ENCODE measurements at regions not wholly inside any gene's neighbourhood (a gene's known extent, or its start where the extent isn't known, plus 50 kb on each side); places are given as distances from the start of the nearest gene placed in this dataset.
"Not testable (repeated sequence)": the region's sequence is repeated elsewhere in the genome, so short reads cannot be mapped to it uniquely, and the experiment has no call there.

DNA sequence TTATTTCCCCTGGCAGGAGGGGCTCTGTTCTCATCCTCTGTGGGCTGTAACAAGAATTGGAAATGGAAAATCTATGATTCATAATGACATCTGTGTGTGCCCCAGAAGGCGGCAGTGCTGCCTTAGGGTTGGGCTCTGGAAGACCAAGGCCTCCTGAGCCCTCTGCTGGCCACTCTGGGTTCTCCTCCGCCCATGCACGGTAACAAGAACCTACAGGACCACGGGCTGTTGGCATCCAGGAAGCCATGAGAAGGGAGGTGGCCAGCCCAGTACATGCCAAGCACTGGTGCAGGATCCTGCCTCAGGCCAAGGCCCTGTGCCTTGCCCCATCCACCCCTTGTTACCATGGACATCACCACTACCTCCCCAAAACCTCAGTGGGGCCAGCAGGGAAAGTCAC, 454.2 kb downstream of the TP53TG3F start:
- ATAC-seq; intact Hi-C loops (cut with DNase I, micrococcal nuclease); DNase-seq: not testable (repeated sequence)

- DNase-seq; intact Hi-C loops (cut with DNase I, micrococcal nuclease); ATAC-seq: not testable (repeated sequence)
Observed at GRCh38 chr16:33920761-33921545, 461.5 kb downstream of the TP53TG3F start.

DNA sequence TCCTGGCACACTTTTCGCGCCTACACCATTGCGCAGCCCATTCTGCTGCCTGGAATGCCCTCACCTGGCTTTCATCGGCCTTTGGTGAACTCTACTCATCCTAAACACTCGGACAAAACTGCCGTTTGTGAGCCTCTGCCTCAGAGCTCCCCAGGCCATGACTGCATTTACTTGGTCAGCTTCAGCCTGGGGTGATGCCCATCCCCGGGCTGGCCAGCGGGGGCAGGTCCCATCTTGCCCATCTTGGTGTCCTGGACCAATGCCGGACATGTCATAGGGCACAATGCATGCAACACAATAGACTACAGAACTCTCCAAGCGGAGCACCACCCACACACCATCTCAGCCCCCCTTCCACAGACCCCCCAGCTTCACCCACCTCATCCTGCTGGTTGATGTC, 463.5 kb downstream of the TP53TG3F start:
- intact Hi-C loops (cut with DNase I, micrococcal nuclease); DNase-seq; ATAC-seq: not testable (repeated sequence)

DNA sequence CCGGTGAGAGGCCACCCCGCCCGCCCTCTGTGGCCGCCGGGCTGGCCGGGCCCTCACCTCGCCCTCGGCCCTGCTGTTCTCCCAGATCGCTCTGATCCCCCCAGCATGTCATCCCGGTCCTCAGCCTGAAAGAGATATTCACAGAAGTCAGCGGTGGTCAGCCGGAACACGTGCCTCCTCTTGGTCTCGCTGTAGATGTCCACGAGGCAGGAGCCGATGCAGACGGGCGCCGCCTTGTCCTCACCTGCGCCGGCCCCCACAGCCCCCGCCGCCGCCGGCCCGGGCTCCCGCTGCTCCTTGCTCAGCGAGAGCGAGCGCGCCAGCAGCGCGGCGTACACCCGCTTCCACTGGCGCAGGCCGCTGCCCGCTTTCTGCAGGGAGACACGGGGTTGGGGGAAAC, 468.6 kb downstream of the TP53TG3F start:
- intact Hi-C loops (cut with DNase I, micrococcal nuclease); DNase-seq; ATAC-seq: not testable (repeated sequence)

- DNase-seq; ATAC-seq; intact Hi-C loops (cut with DNase I, micrococcal nuclease): not testable (repeated sequence)
Observed at GRCh38 chr16:33932191-33932590, 472.8 kb downstream of the TP53TG3F start.

DNA sequence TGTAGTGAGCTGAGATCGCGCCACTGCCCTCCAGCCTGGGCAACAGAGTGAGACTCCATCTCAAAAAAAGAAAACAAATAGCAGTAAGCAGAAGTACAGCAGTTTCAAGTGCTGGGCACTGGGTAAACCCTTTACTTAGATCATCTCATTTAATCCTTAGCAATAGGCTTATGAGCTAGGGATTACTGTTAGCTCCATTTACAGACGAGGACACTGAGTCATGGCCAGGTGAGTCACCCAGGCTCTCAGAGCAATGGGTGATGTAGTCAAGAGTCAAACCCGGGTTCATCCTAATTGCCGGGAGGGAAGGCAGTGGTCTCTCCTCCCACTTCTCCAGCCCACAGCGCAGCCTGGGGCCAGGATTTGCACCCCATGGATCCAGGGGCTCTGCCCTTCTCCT, 473.6 kb downstream of the TP53TG3F start:
- DNase-seq; intact Hi-C loops (cut with DNase I, micrococcal nuclease); ATAC-seq: not testable (repeated sequence)

GRCh38 chr16:33935766-33936165, 476.4 kb downstream of the TP53TG3F start:
- intact Hi-C loops (cut with DNase I, micrococcal nuclease); DNase-seq; ATAC-seq: not testable (repeated sequence)

DNA sequence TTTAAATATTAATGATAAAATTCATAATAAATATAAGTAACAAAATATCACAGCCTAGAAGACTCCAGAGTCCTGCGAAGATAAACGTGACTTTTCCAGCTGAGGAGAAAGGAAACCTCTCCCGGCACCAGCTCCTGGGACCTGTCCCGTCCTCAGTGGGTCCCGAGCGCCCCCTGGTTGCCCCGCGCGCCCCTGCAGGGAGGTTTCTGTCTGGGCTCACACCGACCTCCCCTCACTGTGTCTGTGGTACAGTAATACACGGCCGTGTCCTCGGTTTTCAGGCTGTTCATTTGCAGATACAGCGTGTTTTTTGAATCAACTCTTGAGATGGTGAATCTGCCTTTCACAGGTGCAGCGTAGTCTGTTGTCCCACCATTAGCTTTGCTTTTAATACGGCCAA, 478.7 kb downstream of the TP53TG3F start:
- intact Hi-C loops (cut with DNase I, micrococcal nuclease); ATAC-seq; DNase-seq: not testable (repeated sequence)

DNA sequence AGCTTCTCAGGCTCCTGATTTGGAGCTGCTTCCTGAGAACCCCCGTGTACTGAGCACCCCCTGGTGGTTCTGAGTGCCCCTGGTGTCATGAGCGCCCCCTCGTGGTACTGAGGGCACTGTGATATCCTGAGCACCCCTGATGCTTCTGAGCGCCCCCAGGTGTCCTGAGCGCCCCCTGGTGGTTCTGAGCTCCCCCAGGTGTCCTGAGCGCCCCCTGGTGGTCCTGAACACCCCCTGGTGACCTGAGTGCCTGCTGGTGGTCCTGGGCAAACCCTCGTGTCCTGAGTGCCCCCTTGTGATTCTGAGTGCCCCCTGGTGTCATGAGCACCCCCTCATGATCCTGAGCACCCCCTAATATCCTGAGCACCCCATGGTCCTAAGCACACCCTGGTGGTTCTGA, 502.1 kb downstream of the TP53TG3F start:
- intact Hi-C loops (cut with DNase I, micrococcal nuclease); DNase-seq; ATAC-seq: not testable (repeated sequence)

- ATAC-seq; DNase-seq; intact Hi-C loops (cut with DNase I, micrococcal nuclease): not testable (repeated sequence)
Observed at GRCh38 chr16:33965534-33965933, 506.1 kb downstream of the TP53TG3F start.

GRCh38 chr16:33966855-33967254, 507.4 kb downstream of the TP53TG3F start:
- DNase-seq; ATAC-seq; intact Hi-C loops (cut with DNase I, micrococcal nuclease): not testable (repeated sequence)

GRCh38 chr16:33974557-33974956, 515.1 kb downstream of the TP53TG3F start:
- ATAC-seq; intact Hi-C loops (cut with DNase I, micrococcal nuclease); DNase-seq: not testable (repeated sequence)

GRCh38 chr16:33975744-33976143, 516.3 kb downstream of the TP53TG3F start:
- ATAC-seq; intact Hi-C loops (cut with DNase I, micrococcal nuclease); DNase-seq: not testable (repeated sequence)

- intact Hi-C loops (cut with DNase I, micrococcal nuclease); DNase-seq; ATAC-seq: not testable (repeated sequence)
Observed at GRCh38 chr16:33976521-33976920, 517.1 kb downstream of the TP53TG3F start.

- intact Hi-C loops (cut with DNase I, micrococcal nuclease); DNase-seq; ATAC-seq: not testable (repeated sequence)
Observed at GRCh38 chr16:33978784-33979183, 519.4 kb downstream of the TP53TG3F start.

DNA sequence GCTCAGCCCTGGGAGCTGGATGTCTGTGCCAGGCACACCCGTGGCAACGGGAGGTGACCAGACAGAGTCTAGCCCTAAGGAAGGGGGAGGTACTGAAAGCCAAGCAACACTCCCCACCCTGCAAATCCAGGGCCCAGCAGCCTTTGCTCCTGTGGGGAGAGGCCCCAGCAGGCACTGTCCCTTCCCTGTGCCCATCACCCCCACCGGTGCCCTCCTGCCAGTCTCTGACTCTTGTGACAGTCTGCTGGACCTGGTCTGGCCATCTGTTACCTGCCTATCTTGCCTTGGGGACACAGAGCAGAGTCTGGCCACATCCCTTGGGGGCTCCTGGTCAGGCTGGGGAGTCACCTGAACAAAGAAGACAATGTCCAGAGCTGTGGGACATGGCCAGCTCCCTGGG, 520.2 kb downstream of the TP53TG3F start:
- ATAC-seq; DNase-seq; intact Hi-C loops (cut with DNase I, micrococcal nuclease): not testable (repeated sequence)

DNA sequence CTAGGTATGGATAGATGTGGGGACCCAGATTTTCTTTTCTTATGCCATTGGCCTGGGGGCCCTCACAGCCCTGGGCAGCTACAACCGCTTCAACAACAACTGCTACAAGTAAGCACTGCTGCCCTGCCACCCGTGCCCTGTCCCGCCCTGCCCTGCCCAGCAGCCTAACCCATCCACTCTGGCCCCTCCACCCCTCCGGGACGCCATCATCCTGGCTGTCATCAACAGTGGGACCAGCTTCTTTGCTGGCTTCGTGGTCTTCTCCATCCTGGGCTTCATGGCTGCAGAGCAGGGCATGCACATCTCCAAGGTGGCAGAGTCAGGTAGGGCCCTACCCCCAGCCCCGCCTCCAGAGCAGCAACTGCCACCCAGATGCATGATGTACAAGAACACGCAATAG, 521.3 kb downstream of the TP53TG3F start:
- intact Hi-C loops (cut with DNase I, micrococcal nuclease); DNase-seq; ATAC-seq: not testable (repeated sequence)

GRCh38 chr16:33984428-33984827, 525.0 kb downstream of the TP53TG3F start:
- ATAC-seq; intact Hi-C loops (cut with DNase I, micrococcal nuclease); DNase-seq: not testable (repeated sequence)

DNA sequence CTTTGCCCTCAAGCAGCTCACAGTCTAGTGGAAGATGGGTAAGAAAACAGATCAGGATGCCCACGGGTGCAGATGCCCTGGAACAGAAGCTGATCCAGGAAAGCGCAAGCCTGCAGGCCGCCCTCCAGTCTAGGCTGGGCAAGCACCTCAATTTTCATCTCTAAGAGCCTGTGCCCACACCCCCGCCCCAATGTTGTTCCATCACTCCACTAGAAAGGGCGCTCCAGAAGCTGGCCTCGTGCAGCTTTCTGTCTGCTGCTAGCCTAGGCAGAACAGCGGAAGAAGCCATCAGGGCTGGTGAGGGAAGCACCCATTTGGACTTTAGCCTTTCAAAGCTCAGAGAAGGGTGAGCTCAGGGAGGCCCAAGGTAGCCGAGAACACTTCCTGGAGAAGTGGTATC, 527.1 kb downstream of the TP53TG3F start:
- ATAC-seq; intact Hi-C loops (cut with DNase I, micrococcal nuclease); DNase-seq: not testable (repeated sequence)

DNA sequence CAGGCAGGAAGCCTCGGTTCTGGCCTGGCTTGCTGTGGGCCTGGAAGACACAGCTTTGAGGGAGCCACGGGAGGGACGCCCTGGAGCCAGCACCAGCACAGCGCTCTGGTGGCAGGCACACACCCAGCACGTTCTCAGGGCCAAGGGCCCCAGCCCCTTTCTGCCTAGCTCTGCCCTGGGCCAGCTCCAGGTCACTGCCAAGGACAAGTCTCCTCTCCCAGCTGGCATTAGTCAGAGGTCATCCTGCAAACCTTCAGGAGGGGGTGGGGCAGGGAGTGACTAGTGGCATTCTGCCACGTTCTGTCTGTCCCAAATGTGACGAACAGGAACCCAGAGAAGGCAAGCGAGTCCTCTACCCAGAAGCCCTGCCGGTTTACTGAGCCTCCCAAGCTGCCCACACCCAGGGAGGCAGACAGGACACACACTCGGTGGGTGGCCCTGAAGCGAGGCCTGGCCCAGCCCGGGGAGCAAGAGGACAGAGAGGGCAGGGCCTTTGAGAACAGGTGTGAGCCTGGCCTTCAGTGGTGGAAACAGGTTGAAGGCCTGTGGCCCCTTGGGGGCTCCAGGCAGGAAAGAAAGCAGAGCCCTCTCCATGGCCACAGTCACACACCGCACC, 528.0 kb downstream of the TP53TG3F start:
- ATAC-seq, result peak; percentile 33
- DNase-seq; intact Hi-C loops (cut with DNase I, micrococcal nuclease): not testable (repeated sequence)

All from left colon (tissue), 2 donors.